GM23338 (cell line): ENCODE measurements at regions not wholly inside any gene's neighbourhood (a gene's known extent, or its start where the extent isn't known, plus 50 kb on each side); places are given as distances from the start of the nearest gene placed in this dataset.

Experiments used
- ATAC-seq: fragments of 200-7000 bp; cut with Tn5 transposase; 3 replicates; pipeline ENCODE4 v1.9.1; 2020
- DNase-seq: peaks from one replicate; pipeline ENCODE4 v3.0.0-alpha.2; 2015; ENCODE audit warnings: low spot score
- H2AFZ ChIP-seq: fragments of 200-600 bp; sonication (generic); 2 replicates; pipeline ENCODE4 v1.8.0; 2016; ENCODE audit warnings: antibody characterized with exemption, mild to moderate bottlenecking, moderate library complexity
- H3F3A ChIP-seq: fragments of 200-600 bp; sonication (generic); replicated peaks from 2 replicates; pipeline ENCODE4 v1.8.0; 2017; ENCODE audit warnings: antibody characterized with exemption, mixed run types, low read depth
- H3K27ac ChIP-seq: fragments of 200-600 bp; sonication (generic); 2 replicates; pipeline ENCODE4 v1.6.1; 2016; ENCODE audit warnings: low read depth
- H3K27me3 ChIP-seq: fragments of 200-600 bp; sonication (generic); 2 replicates; pipeline ENCODE4 v1.8.0; 2016; ENCODE audit warnings: mild to moderate bottlenecking, mixed run types, moderate library complexity; ENCODE audit not compliant: insufficient read depth
- H3K36me3 ChIP-seq: fragments of 200-600 bp; sonication (generic); 2 replicates; pipeline ENCODE4 v1.8.0; 2016; ENCODE audit warnings: mild to moderate bottlenecking; ENCODE audit not compliant: insufficient read depth
- H3K4me1 ChIP-seq: fragments of 200-600 bp; sonication (generic); 2 replicates; pipeline ENCODE4 v1.8.0; 2016; ENCODE audit warnings: mild to moderate bottlenecking, moderate library complexity; ENCODE audit not compliant: insufficient read depth
- H3K4me2 ChIP-seq: fragments of 200-600 bp; sonication (generic); 2 replicates; pipeline ENCODE4 v1.7.1; 2017; ENCODE audit warnings: mixed run types
- H3K4me3 ChIP-seq: fragments of 200-600 bp; sonication (generic); 2 replicates; pipeline ENCODE4 v1.6.1; 2016; ENCODE audit warnings: mixed run types
- H3K79me2 ChIP-seq: fragments of 200-600 bp; sonication (generic); replicated peaks from 2 replicates; pipeline ENCODE4 v1.8.0; 2017; ENCODE audit warnings: mild to moderate bottlenecking; ENCODE audit not compliant: insufficient read depth
- H3K9me2 ChIP-seq: fragments of 200-600 bp; sonication (generic); 2 replicates; pipeline ENCODE4 v1.8.0; 2017; ENCODE audit not compliant: insufficient read depth
- H4K20me1 ChIP-seq: fragments of 200-600 bp; sonication (generic); replicated peaks from 2 replicates; pipeline ENCODE4 v1.8.0; 2017; ENCODE audit warnings: mild to moderate bottlenecking; ENCODE audit not compliant: insufficient read depth
- H3K27ac Mint-ChIP-seq: 2 replicates; pipeline ENCODE4 v1.8.0; 2020; ENCODE audit warnings: inconsistent platforms, mild to moderate bottlenecking, moderate library complexity, mixed read lengths
- H3K27me3 Mint-ChIP-seq: 3 replicates; pipeline ENCODE4 v1.8.0; 2022; ENCODE audit warnings: low read depth, mild to moderate bottlenecking, moderate library complexity, mixed read lengths, inconsistent platforms; ENCODE audit not compliant: insufficient read depth, poor library complexity
- H3K36me3 Mint-ChIP-seq: 3 replicates; pipeline ENCODE4 v1.8.0; 2021; ENCODE audit warnings: low read depth, mild to moderate bottlenecking, inconsistent platforms, moderate library complexity, mixed read lengths
- H3K4me1 Mint-ChIP-seq: 3 replicates; pipeline ENCODE4 v1.8.0; 2020; ENCODE audit warnings: mild to moderate bottlenecking, inconsistent platforms, mixed read lengths
- H3K4me3 Mint-ChIP-seq: 3 replicates; pipeline ENCODE4 v1.8.0; 2021; ENCODE audit warnings: moderate library complexity, mild to moderate bottlenecking, inconsistent platforms, mixed read lengths
- H3K9me3 Mint-ChIP-seq: 3 replicates; pipeline ENCODE4 v1.8.0; 2020; ENCODE audit warnings: moderate library complexity, mild to moderate bottlenecking, inconsistent platforms, mixed read lengths
- CREB1 ChIP-seq: fragments of 250-450 bp; sonication (Bioruptor Pico); IDR thresholded peaks from 2 replicates; pipeline ENCODE4 v1.5.0; 2020; ENCODE audit warnings: low read depth, mild to moderate bottlenecking, moderate library complexity
- CTCF ChIP-seq, 2 experiments: fragments of 200-600 bp in 1 of 2; sonication (generic) in 1 of 2; conservative IDR thresholded peaks; 2 replicates each; pipeline versions ENCODE4 v1.5.1 to v1.6.1; 2016 to 2017; ENCODE audit warnings: antibody characterized with exemption in 2 of 2, low read depth in 2 of 2, mild to moderate bottlenecking in 2 of 2, moderate library complexity in 1 of 2
- ETS1 ChIP-seq: IDR thresholded peaks from 2 replicates; pipeline ENCODE4 v1.6.1; 2016; ENCODE audit warnings: antibody characterized with exemption
- EZH2phosphoT487 ChIP-seq: fragments of 200-600 bp; sonication (generic); IDR thresholded peaks from one replicate; pipeline ENCODE4 v1.8.1; 2018; ENCODE audit warnings: antibody characterized with exemption; ENCODE audit not compliant: unreplicated experiment
- JUNB ChIP-seq: IDR thresholded peaks from one replicate; pipeline ENCODE4 v1.6.1; 2016; ENCODE audit warnings: antibody characterized with exemption; ENCODE audit not compliant: unreplicated experiment
- POLR2AphosphoS5 ChIP-seq: IDR thresholded peaks from 2 replicates; pipeline ENCODE4 v1.6.1; 2016; ENCODE audit warnings: antibody characterized with exemption, low read depth
- REST ChIP-seq: IDR thresholded peaks from one replicate; pipeline ENCODE4 v1.6.1; 2018; ENCODE audit warnings: antibody characterized with exemption; ENCODE audit not compliant: unreplicated experiment
- STAT1 ChIP-seq: IDR thresholded peaks from one replicate; pipeline ENCODE4 v1.6.1; 2016; ENCODE audit warnings: antibody characterized with exemption; ENCODE audit not compliant: unreplicated experiment
- ZNF462 ChIP-seq: fragments of 250-450 bp; sonication (Bioruptor Pico); IDR thresholded peaks from 2 replicates; pipeline ENCODE4 v1.5.0; 2020; ENCODE audit warnings: mild to moderate bottlenecking, moderate library complexity

- TF ChIP-seq JUNB (no peak), REST (no peak), CREB1 (CRISPR knock-in tag) (no peak), EZH2phosphoT487 (no peak), ETS1 (no peak), CTCF (conservative IDR thresholded peaks at IDR 0.05; ENCODE audit: low read depth in 2 of 2) (no peak)
These were observed 71.5 kb downstream of the SLC4A3 start (continued) for GRCh38 chr2:219698748-219699439.

GRCh38 chr2:219699440-219699821, 72.0 kb downstream of the SLC4A3 start:
- no peaks in the 10 kb centered on the region for H3K9me3 Mint-ChIP-seq
- H3K27me3 Mint-ChIP-seq: no peaks in the 10 kb centered on the region
- no peak for TF ChIP-seq ETS1
- no peak for TF ChIP-seq STAT1
- no peak for TF ChIP-seq ZNF462
- TF ChIP-seq POLR2AphosphoS5: no peak

More at GRCh38 chr2:219699440-219699821, 72.0 kb downstream of the SLC4A3 start:
- no peak overlapping the region for H3K27ac ChIP-seq
- no peak overlapping the region for H3K4me3 ChIP-seq
- no peaks in the 10 kb centered on the region for H3K27me3 ChIP-seq
- no peak overlapping the region for H2AFZ ChIP-seq
- H4K20me1 ChIP-seq: no peaks in the 10 kb centered on the region
- H3K4me2 ChIP-seq: peak overlapping the region; percentile 29
- no peak for DNase-seq
- no peaks in the 10 kb centered on the region for H3K36me3 Mint-ChIP-seq
- no peak for ATAC-seq
- H3K4me1 Mint-ChIP-seq: peaks cover 39% of the 10 kb centered on the region
- no peaks in the 10 kb centered on the region for H3K36me3 ChIP-seq
- H3K4me1 ChIP-seq: peaks cover 41% of the 10 kb centered on the region
- H3K79me2 ChIP-seq: no peaks in the 10 kb centered on the region
- H3F3A ChIP-seq: 0 out of 2 replicates have a peak, but pooled peaks cover 5% of the 10 kb centered on the region
- H3K4me3 Mint-ChIP-seq: no peak overlapping the region
- H3K27ac Mint-ChIP-seq: no peak overlapping the region
- no peaks in the 10 kb centered on the region for H3K9me2 ChIP-seq
